ENCODE measurements at regions not wholly inside any gene's neighbourhood (a gene's known extent, or its start where the extent isn't known, plus 50 kb on each side); places are given as distances from the start of the nearest gene placed in this dataset.

GRCh38 chr2:75353131-75353530 lies 153.8 kb upstream of the TACR1 start:
- Histone ChIP-seq H3K27ac (no peak overlapping the region), H3F3A (ENCODE audit: low read depth) (no peaks in the 10 kb centered on the region), H4K20me1 (ENCODE audit: low read depth) (no peaks in the 10 kb centered on the region), H3K4me2 (no peak overlapping the region), H3K4me1 (peaks cover 15% of the 10 kb centered on the region), H3K27me3 (no peaks in the 10 kb centered on the region), H3K79me2 (ENCODE audit: low read depth) (no peaks in the 10 kb centered on the region), H2AFZ (replicated peaks) (no peak overlapping the region), H3K9me3 (ENCODE audit: low read depth) (no peaks in the 10 kb centered on the region), H3K36me3 (no peaks in the 10 kb centered on the region), H3K9ac (no peak overlapping the region), H3K4me3 (no peak overlapping the region)
- no peak overlapping the region for H3K27ac Mint-ChIP-seq
- TF ChIP-seq EZH2 (IDR thresholded peaks at IDR 0.05) (no peak), CTCF (IDR thresholded peaks at IDR 0.05) (no peak), EZH2phosphoT487 (IDR thresholded peaks at IDR 0.05) (no peak)
- H3K36me3 Mint-ChIP-seq: no peaks in the 10 kb centered on the region
- H3K4me1 Mint-ChIP-seq: peaks cover 13% of the 10 kb centered on the region
- DNase-seq (ENCODE audit: low spot score): no peak
- peaks cover 2% of the 10 kb centered on the region for H3K27me3 Mint-ChIP-seq (ENCODE audit: insufficient read depth, low read depth)
- H3K9me3 Mint-ChIP-seq: peaks cover 4% of the 10 kb centered on the region
- no peak overlapping the region for H3K4me3 Mint-ChIP-seq

DNA sequence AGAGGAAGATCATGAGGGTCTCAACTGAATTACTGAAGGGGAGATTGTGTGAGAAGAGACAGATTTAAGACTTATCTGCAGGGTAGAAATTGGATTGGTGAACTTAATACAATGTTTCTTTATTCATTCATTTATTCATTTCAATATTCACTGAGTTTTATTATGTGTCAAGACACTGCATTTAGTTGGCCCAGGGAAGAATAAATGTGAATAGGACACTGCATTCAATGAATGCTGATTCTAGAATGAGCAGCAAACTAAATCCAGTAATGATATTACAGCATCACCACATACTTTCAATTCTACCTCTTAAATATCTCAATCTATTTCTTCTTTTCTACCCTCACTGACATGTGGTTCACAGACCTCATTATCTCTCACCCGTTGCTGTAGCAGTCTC lies 149.0 kb upstream of the TACR1 start:
- Mint-ChIP-seq H3K27ac (no peak overlapping the region), H3K4me1 (peaks cover 10% of the 10 kb centered on the region), H3K9me3 (peaks cover 2% of the 10 kb centered on the region), H3K27me3 (ENCODE audit: insufficient read depth, low read depth) (no peaks in the 10 kb centered on the region), H3K36me3 (no peaks in the 10 kb centered on the region), H3K4me3 (no peak overlapping the region)
- H3F3A ChIP-seq (ENCODE audit: low read depth): no peaks in the 10 kb centered on the region
- H4K20me1 ChIP-seq (ENCODE audit: low read depth): no peaks in the 10 kb centered on the region
- no peaks in the 10 kb centered on the region for H3K36me3 ChIP-seq
- H2AFZ ChIP-seq (replicated peaks): no peak overlapping the region
- no peaks in the 10 kb centered on the region for H3K79me2 ChIP-seq (ENCODE audit: low read depth)
- no peak overlapping the region for H3K9ac ChIP-seq
- H3K4me1 ChIP-seq: peaks cover 13% of the 10 kb centered on the region
- TF ChIP-seq EZH2phosphoT487 (IDR thresholded peaks at IDR 0.05): no peak
- TF ChIP-seq CTCF (IDR thresholded peaks at IDR 0.05): no peak
- TF ChIP-seq EZH2 (IDR thresholded peaks at IDR 0.05): no peak
- H3K27ac ChIP-seq: no peak overlapping the region
- no peak overlapping the region for H3K4me3 ChIP-seq
- no peaks in the 10 kb centered on the region for H3K9me3 ChIP-seq (ENCODE audit: low read depth)
- no peak overlapping the region for H3K4me2 ChIP-seq
- no peak for DNase-seq (ENCODE audit: low spot score)
- no peaks in the 10 kb centered on the region for H3K27me3 ChIP-seq

DNA sequence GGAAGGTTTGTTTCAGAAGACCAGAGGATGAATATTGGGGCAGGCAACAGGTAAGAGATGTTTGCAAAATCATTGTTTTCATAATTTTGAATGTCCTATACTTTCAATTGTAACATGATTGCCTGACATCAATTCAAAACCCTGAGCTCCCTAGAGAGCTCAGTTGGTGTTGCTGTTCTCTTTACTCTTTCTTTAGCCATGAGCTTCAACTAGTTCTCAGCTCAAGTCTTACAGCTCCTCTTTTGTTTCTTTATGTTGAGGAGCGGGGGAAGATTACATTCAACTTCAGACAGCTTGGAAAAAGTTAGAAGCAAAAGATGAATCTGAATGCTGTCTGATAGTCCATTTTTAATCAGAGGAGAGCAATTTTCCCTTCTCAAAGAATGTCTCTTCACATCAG lies 144.8 kb upstream of the TACR1 start:
- Histone ChIP-seq H3K4me2 (no peak overlapping the region), H2AFZ (replicated peaks) (no peak overlapping the region), H3K9me3 (ENCODE audit: low read depth) (no peaks in the 10 kb centered on the region), H3K4me1 (peaks cover 13% of the 10 kb centered on the region), H3K4me3 (no peak overlapping the region), H3F3A (ENCODE audit: low read depth) (no peaks in the 10 kb centered on the region), H3K27me3 (no peaks in the 10 kb centered on the region), H3K79me2 (ENCODE audit: low read depth) (no peaks in the 10 kb centered on the region), H3K27ac (no peak overlapping the region), H3K36me3 (no peaks in the 10 kb centered on the region), H4K20me1 (ENCODE audit: low read depth) (no peaks in the 10 kb centered on the region), H3K9ac (no peak overlapping the region)
- TF ChIP-seq EZH2phosphoT487 (IDR thresholded peaks at IDR 0.05) (no peak), CTCF (IDR thresholded peaks at IDR 0.05) (no peak)
- H3K27me3 Mint-ChIP-seq (ENCODE audit: insufficient read depth, low read depth): no peaks in the 10 kb centered on the region
- no peaks in the 10 kb centered on the region for H3K36me3 Mint-ChIP-seq
- no peaks in the 10 kb centered on the region for H3K9me3 Mint-ChIP-seq
- H3K4me1 Mint-ChIP-seq: peaks cover 12% of the 10 kb centered on the region
- H3K4me3 Mint-ChIP-seq: no peak overlapping the region
- no peak overlapping the region for H3K27ac Mint-ChIP-seq
- no peak for DNase-seq (ENCODE audit: low spot score)

All from neural progenitor cell (in vitro differentiated cells).